Loucy (cell line): ENCODE measurements at regions not wholly inside any gene's neighbourhood (a gene's known extent, or its start where the extent isn't known, plus 50 kb on each side); places are given as distances from the start of the nearest gene placed in this dataset.

Experiments
- EZH2phosphoT487 ChIP-seq: fragments of 200-600 bp; IDR thresholded peaks from 2 replicates; pipeline ENCODE4 v1.6.1; 2018; ENCODE audit warnings: antibody characterized with exemption, mild to moderate bottlenecking, moderate library complexity, borderline replicate concordance
- TF ChIP-seq, protein P1 (sequence below): fragments of 200-600 bp; sonication (generic); conservative IDR thresholded peaks from 2 replicates; pipeline ENCODE4 v1.5.1; 2014; ENCODE audit warnings: mild to moderate bottlenecking, antibody characterized with exemption, low read length

DNA sequence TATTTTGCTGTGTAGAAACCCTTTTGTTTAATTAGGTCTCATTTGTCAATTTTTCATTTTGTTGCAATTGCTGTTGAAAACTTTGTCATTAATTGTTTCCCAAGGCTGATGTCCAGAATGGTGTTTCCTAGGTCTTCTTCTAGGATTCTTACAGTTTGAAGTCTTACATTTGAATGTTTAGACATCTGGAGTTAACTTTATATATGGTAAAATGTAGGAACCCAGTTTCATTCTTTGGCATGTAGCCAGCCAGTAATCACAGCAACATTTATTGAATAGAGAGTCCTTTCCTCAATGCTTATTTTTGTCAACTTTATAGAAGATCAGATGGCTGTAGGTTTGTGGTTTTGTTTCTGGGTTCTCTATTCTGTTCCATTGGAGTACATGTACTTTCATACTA, 1290.8 kb upstream of the CDH9 start:
- TF ChIP-seq, protein P1, sequence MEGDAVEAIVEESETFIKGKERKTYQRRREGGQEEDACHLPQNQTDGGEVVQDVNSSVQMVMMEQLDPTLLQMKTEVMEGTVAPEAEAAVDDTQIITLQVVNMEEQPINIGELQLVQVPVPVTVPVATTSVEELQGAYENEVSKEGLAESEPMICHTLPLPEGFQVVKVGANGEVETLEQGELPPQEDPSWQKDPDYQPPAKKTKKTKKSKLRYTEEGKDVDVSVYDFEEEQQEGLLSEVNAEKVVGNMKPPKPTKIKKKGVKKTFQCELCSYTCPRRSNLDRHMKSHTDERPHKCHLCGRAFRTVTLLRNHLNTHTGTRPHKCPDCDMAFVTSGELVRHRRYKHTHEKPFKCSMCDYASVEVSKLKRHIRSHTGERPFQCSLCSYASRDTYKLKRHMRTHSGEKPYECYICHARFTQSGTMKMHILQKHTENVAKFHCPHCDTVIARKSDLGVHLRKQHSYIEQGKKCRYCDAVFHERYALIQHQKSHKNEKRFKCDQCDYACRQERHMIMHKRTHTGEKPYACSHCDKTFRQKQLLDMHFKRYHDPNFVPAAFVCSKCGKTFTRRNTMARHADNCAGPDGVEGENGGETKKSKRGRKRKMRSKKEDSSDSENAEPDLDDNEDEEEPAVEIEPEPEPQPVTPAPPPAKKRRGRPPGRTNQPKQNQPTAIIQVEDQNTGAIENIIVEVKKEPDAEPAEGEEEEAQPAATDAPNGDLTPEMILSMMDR: no peak
- TF ChIP-seq EZH2phosphoT487: no peak
